Right kidney (tissue), 1 donor: ENCODE measurements at regions not wholly inside any gene's neighbourhood (a gene's known extent, or its start where the extent isn't known, plus 50 kb on each side); places are given as distances from the start of the nearest gene placed in this dataset.

ENCODE experiments used
- DNase-seq: peaks from one replicate; pipeline ENCODE4 v3.0.0-alpha.2; 2016

DNA sequence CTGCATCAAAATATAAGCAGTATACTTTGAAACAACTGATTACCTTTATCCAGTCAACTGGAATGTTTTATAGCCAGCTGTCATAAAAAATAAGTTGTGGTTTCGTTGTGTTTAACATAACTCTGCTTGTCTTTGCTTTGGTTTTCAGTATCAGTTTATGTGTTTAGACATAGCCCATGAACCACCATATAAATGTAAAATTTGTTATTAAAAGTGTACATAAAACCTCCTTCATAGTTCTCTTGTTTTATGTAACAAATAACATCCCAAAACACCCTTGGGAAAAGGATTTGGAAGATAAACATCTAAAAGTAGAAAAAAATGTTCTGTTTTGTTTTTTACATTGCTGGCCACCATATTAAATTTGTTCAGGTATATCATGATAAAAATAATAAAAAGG is 347.0 kb upstream of the PROK2 start:
- no peak for DNase-seq

DNA sequence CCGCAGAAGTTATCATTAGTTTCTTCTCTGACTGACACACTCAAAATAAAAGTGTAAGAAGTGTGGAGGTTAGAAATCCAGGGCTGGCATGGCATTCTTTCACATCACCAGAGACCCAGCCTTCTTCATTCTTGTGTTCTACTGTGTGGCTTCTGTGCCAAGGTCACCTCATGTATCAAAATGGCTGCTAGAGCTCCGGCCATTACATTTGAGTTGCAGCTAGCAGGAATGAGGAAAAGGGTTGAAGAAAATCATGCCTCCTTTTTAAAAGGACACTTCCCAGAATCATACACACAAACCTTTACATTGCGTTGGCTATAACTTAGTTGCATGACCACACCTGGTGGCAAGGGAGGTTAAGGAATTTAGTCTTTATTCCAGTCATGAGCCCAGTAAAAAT is 345.6 kb upstream of the PROK2 start:
- DNase-seq, result no peak

GRCh38 chr3:72129501-72130094 is 344.6 kb upstream of the PROK2 start:
- DNase-seq, result no peak

- DNase-seq, result no peak
Measured at GRCh38 chr3:72128921-72129320, 344.0 kb upstream of the PROK2 start.

DNA sequence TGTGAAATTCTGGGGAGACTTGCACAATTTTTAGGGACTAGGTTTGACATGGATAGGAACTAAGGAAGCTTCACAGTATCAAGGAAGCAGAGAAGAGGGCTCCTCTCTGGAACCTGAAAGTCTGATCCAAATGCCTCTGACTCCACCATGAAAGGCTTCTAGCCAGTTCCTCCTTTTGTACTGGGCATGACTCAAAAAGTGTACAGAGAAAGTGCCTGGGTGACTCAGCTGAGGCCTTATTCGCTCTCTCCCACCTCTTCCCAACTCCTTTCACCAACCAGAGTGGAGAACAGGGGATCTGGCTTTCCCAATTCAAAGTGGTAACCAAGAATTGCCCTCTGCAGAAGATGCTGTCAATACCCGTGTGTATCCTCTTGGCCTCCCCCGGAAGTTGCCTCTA is 342.9 kb upstream of the PROK2 start:
- DNase-seq, result no peak

- no peak for DNase-seq
Measured at GRCh38 chr3:72127224-72127612, 342.3 kb upstream of the PROK2 start.

DNA sequence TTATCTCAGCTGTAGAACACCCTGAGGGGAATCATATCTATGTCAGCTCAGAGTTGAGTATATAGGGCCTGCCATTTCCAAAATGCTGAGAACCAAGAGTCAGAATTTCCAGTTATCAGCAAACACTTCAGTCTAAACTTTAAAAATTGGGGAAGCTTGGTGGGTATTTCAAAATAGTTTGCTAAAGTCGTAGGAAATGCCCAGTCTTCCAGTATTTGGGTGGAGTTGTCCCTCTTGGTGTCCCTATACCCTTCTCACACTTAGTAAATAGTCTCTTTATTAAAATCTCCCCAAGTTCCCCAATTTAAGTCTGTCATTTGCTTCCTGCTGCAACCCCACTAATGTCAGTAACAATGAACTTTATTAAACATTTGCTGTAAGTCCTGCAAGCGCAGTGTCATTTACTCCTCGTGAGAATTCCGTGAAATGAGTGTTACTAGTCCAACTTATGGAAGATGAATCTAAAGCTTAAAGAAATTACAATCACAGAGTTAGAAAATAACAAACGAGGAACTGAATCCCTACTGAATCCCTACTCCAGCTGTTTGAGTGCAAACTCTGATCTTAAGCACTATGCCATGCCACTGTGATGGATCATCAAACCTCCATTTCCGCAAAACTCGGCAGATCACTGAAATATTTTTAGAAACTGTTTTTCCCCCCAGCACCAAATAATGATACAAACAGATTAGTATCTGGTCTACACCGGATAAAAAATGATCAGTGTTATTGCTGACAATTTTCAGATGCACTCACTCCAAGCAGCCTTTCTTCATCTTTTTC is 341.7 kb upstream of the PROK2 start:
- no peak for DNase-seq

DNA sequence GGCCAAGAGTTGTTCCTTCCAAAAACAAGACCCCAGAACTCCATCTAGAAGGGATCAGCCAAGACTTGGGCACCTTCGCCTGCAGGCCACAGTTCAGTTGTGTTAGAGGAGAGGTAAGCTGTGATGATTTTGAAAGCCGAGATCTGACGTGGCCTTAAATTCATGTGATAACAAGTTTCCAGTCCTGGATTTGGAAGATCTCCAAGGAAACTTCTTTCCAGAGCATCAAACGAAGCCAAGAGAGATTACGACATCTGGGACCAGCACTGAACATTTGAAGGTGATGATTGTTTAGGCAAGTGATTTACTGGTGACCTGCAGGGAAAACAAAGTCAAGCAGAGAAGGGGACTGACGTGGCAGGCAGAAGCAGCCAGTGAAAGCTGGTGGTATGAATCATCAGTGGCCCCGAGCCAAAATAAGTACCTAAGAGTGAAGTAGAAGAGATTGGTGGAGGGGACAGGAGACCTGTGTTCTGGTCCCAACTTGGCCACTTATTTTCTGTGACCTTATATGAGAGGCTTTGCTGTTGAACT is 339.0 kb upstream of the PROK2 start:
- no peak for DNase-seq

DNA sequence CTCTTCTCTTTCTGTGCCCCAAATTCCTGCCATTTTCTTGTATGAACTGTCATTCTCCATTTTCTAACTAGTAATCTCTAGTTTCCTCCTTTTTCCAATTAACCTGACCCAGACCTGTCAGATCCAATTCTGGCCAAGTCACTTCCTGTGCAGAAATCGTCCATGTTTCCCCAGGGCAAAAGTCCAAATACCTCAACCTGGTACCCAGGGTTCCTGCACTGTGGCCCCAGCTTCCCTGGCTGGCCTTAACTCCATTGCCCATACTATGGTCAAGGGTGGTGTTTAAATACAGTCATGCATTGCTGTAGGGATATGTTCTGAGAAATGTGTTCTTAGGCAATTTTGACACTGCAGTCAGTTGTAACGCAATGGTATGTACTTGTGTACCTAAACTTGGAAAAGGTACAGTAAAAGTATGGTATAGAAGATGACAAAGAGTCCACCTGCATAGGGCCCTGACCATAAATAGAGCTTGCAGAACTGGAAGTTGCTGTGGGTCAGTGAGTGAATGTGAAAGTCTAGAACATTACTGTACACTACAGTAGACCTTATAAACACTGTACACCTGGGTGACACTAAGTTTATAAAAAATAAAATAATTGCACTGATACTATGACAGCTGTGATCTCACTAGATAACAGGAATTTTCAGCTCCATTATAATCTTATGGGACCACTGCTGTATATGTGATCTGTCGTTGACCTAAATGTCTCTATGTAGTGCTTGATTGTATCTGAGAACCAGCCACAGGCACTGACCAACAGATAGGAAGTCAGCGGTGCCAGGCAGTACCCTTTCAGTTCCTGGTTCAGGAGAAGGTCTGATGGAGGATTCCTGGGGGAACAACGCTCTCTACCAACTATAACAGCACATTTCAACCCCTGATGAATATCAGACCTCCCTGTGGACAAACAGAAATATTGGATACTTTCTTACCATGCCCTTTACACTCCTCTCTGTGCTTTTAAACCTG is 336.1 kb upstream of the PROK2 start:
- DNase-seq, result no peak

DNA sequence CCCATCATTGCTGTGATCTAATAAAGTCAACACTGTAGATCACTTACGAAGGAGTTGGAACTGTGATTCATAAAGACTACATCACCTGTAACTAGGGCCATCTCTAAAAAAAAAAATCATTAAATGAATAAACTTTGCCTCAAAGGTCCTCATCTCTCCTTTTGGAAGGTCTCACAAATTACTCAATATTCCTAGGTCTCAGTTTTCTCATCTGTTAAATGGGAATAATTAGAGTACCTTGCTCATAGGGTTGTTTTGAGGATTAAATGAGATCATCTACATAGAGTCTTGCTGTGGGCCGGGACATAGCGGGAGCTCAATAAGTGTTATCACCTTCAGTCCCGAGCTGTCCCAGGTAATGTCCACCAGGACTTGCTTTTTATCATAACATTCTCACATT is 335.1 kb upstream of the PROK2 start:
- no peak for DNase-seq

DNA sequence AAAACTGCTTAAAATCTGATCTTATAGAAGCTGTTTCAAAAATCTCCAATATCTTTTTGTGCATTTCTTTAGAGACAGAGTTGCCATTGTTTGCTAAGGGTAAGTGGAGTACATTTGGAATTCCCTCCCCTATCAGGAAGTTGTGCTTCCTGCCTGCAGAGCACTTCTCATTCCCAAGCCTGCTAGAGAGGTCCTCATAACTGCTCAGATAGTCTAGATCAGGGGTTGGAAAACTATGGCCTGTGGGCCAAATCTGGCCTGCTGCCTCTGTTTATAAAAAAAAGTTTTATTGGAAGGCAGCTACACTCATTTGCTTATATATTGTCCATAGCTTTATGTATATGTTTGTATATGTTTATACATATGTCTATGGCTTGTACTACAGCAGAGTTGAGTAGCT is 333.7 kb upstream of the PROK2 start:
- no peak for DNase-seq

- no peak for DNase-seq
Measured at GRCh38 chr3:72116226-72116625, 331.3 kb upstream of the PROK2 start.

DNA sequence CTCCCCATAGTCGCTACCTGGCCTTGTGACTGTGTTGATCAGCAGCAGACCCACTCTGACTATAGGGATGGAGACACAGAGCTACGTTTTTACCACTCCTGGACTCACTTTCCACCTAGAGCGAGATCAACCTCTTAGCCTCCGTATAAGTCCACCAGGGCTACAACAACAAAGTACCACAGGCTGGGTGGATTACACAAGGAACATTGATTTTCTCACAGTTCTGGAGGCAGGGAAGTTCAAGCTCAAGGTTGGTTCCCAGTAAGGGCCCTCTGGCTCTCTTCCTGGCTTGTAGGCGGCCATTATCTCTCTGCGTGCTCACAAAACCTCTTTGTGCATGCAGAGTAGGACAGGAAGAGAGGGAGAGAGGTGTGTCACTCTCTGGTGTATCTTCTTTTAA is 330.4 kb upstream of the PROK2 start:
- DNase-seq, result no peak

DNA sequence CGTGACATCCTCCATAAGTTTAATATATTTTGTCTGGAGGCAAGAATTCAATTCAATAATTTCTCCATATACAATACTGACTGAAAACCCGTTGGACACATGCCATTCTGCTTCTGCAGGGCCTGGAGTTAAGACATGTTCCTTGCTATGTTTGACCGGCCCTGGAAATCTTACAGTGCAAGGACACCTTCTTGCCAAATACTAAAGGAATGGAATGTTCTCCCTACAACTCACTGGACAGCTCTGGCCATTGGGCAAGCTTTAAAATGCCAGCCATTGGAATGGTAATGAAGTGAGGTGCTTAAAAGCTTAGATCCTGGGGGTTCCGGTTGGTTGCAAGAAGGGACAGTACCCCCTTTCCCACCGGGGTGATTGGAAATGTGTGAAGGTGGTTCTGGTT is 329.8 kb upstream of the PROK2 start:
- no peak for DNase-seq

- no peak for DNase-seq
Measured at GRCh38 chr3:72113964-72114363, 329.0 kb upstream of the PROK2 start.

GRCh38 chr3:72113564-72113963 is 328.6 kb upstream of the PROK2 start:
- no peak for DNase-seq

- no peak for DNase-seq
Measured at GRCh38 chr3:72112435-72112834, 327.5 kb upstream of the PROK2 start.

- DNase-seq, result no peak
Measured at GRCh38 chr3:72111265-72112205, 326.6 kb upstream of the PROK2 start.

DNA sequence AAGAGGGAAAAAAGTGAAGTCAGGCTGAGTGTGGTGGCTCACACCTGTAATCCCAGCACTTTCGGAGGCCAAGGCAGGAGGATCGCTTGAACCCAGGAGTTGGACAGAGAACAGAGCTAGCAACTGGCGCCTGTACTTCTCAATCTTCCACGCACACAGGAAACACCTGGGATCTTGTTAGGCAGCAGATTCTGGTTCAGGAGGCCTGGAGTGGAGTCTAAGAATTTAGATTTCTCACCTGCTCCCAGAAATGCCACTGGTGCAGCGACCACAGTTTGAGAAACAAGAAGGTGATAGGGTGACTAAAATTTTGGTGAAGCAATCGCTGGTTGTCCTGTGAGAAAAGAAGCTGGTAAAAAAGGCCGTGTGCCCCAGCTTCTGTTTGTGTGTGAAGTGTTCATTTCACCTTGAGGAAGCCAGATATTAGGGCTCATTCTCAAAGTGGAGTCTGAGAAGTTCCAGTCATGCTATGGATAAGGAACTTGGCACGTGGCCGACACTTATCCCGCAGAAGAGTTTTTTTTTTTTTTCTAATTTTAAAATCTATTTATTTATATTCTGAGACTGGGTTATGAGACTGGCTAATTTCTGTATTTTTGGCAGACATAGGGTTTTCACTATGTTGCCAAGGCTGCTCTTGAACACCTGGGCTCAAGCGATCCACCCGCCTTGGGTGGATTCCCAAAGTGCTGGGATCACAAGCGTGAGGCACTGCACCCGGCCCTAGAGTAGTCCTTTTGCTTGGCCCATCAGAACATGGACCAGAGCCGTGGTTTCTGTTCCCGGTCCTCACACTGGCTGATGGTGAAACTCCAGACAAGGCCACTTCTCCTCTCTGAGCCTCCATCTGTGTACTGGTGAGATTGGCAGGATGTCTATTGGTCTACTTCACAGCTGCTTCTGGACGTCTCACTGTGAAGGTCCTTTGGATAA is 324.6 kb upstream of the PROK2 start:
- DNase-seq, result no peak

DNA sequence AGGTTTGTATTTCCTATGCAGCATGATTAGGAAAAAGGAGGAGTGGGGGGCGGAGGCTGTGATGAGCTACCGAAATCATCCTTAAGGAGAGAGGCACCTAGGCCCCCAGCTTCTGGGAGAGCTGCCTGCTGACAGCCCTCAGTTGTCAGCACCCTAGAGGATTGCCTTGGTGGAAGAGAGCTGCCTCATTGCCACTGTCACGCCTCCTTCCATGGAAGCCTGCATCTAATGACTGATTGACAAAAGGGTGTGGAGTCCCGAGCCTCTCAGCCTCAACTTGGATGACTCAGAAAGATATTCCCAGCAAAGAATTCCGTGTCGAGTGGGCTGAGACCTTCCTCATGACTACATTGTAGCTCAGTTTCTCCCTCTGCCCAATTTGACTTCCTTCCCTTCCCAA is 320.4 kb upstream of the PROK2 start:
- no peak for DNase-seq
